ENCODE measurements at regions not wholly inside any gene's neighbourhood (a gene's known extent, or its start where the extent isn't known, plus 50 kb on each side); places are given as distances from the start of the nearest gene placed in this dataset.

DNA sequence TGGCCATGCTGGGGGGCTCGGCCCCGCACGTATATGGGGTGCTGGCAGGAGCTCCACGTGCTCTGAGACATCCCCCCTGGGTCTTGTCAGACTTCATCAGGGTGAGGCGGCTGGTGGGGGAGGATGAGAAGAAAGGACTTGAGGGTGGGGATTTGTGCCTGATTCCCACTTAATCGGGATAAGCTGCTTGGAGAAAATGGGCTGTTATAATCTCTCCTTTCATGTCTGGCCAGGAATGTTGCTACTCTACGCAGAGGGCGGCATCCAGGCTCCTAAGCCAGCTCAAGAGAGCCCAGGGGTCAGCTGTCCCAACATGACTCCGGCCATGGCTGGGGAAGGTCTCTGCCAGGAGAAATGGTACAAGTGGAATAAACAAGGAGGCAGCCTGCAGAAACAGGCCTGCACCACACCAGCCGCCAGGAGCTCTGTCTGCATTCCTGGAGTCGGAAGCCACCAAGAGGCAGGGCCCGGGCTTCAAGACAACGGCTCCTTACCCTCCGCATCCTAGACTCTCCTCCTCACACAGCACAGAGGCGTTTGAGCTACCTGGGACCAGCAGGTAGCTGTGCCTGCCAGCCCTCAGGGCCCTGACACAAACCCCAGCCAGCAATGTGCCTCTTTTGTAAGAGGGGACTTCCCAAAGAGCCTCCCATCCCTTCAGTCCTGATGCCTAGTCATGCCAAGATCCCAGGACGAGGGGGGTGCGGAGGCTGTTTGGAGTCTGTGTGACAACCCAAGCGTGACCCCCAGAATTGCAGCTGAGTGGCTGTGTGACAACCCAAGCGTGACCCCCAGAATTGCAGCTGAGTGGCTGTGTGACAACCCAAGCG lies 195.8 kb upstream of the DIO3 start:
- H3K9me3 ChIP-seq (ENCODE audit: control insufficient read depth in 1 of 2, insufficient read depth in 1 of 2, low read length in 2 of 2), result peaks cover 0 to 10% of the 10 kb centered on the region in 2 experiments
- no peak overlapping the region for H3K27ac ChIP-seq (ENCODE audit: low read depth in 1 of 2, low read length in 2 of 2)
- H3K36me3 ChIP-seq (ENCODE audit: insufficient read depth, low read length), result no peaks in the 10 kb centered on the region
- ATAC-seq (ENCODE audit: poor library complexity) (no peak), DNase-seq (no peak)
- ChIA-PET POLR2A (no interaction called here), CTCF (no interaction called here)
- Mint-ChIP-seq H3K36me3 (ENCODE audit: low read depth) (no peaks in the 10 kb centered on the region), H3K4me3 (no peak overlapping the region), H3K4me1 (ENCODE audit: low read depth) (no peaks in the 10 kb centered on the region), H3K27ac (no peak overlapping the region), H3K9me3 (no peaks in the 10 kb centered on the region), H3K27me3 (peaks cover 45% of the 10 kb centered on the region)
- H3K4me1 ChIP-seq (ENCODE audit: insufficient read depth, low read length), result no peaks in the 10 kb centered on the region
- peaks cover 5 to 8% of the 10 kb centered on the region in 2 experiments for H3K27me3 ChIP-seq (ENCODE audit: control insufficient read depth in 1 of 2, insufficient read depth in 2 of 2, low read length in 2 of 2)
- TF ChIP-seq, protein P1, sequence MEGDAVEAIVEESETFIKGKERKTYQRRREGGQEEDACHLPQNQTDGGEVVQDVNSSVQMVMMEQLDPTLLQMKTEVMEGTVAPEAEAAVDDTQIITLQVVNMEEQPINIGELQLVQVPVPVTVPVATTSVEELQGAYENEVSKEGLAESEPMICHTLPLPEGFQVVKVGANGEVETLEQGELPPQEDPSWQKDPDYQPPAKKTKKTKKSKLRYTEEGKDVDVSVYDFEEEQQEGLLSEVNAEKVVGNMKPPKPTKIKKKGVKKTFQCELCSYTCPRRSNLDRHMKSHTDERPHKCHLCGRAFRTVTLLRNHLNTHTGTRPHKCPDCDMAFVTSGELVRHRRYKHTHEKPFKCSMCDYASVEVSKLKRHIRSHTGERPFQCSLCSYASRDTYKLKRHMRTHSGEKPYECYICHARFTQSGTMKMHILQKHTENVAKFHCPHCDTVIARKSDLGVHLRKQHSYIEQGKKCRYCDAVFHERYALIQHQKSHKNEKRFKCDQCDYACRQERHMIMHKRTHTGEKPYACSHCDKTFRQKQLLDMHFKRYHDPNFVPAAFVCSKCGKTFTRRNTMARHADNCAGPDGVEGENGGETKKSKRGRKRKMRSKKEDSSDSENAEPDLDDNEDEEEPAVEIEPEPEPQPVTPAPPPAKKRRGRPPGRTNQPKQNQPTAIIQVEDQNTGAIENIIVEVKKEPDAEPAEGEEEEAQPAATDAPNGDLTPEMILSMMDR (IDR thresholded peaks at IDR 0.05), result no peak
- no peak overlapping the region for H3K4me3 ChIP-seq (ENCODE audit: low read length)
- intact Hi-C loops (cut with DNase I, micrococcal nuclease), result no loop called here

DNA sequence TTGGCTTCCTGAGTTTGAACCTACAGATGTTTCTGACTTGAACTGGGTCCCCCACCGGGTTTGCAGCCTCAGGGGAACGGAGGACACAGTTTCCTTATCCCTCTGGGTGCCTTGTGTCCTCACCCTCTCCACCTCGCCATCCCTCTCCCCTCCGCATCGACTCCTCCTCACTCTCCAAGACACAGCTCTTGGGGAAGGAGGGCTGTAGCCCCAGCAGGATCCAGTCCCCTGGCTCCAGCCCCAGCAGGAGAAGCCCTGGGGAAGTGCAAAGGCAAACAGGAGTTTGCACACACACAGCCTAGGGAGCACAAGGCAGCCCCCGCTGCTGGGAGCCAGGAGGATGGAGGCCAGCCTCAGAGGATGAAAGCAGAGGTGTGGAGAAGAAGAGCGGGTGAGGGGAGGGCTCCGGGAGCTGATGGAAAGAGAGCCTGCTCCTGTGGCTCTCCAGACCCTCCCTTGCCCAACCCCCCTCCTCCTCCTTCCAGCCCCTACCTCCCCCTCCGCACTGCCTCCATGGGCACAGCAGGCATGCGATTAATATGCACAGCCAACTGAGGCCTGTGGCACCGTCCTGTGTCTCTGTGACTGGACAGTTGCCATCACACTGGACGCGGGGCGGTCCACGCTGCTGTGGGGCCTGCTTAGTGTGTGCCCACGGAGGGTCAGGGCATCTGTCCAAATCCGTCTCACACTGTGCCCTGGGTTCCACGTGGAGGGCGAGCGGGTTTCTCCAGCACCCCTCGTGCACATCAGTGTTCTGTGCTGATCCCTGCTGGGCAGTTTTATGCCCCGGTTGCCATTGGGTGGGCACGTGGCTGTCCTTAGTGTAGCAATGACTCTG lies 193.7 kb upstream of the DIO3 start:
- H3K27me3 Mint-ChIP-seq, result peaks cover 45% of the 10 kb centered on the region
- H3K9me3 Mint-ChIP-seq, result no peaks in the 10 kb centered on the region
- no peaks in the 10 kb centered on the region for H3K36me3 ChIP-seq (ENCODE audit: insufficient read depth, low read length)
- intact Hi-C loops (cut with DNase I, micrococcal nuclease), result no loop called here
- CTCF ChIA-PET, result no interaction called here
- no peaks in the 10 kb centered on the region for H3K36me3 Mint-ChIP-seq (ENCODE audit: low read depth)
- DNase-seq, result no peak
- H3K4me3 Mint-ChIP-seq, result no peak overlapping the region
- H3K27ac ChIP-seq (ENCODE audit: low read depth in 1 of 2, low read length in 2 of 2), result no peak overlapping the region
- TF ChIP-seq, protein P1 (IDR thresholded peaks at IDR 0.05), result no peak
- no peaks in the 10 kb centered on the region for H3K4me1 ChIP-seq (ENCODE audit: insufficient read depth, low read length)
- H3K27ac Mint-ChIP-seq, result no peak overlapping the region
- no peak for ATAC-seq (ENCODE audit: poor library complexity)
- H3K4me1 Mint-ChIP-seq (ENCODE audit: low read depth), result no peaks in the 10 kb centered on the region
- POLR2A ChIA-PET, result no interaction called here
- H3K27me3 ChIP-seq (ENCODE audit: control insufficient read depth in 1 of 2, insufficient read depth in 2 of 2, low read length in 2 of 2), result peaks cover 5 to 6% of the 10 kb centered on the region in 2 experiments
- H3K9me3 ChIP-seq (ENCODE audit: control insufficient read depth in 1 of 2, insufficient read depth in 1 of 2, low read length in 2 of 2), result peaks cover 0 to 8% of the 10 kb centered on the region in 2 experiments
- no peak overlapping the region for H3K4me3 ChIP-seq (ENCODE audit: low read length)

DNA sequence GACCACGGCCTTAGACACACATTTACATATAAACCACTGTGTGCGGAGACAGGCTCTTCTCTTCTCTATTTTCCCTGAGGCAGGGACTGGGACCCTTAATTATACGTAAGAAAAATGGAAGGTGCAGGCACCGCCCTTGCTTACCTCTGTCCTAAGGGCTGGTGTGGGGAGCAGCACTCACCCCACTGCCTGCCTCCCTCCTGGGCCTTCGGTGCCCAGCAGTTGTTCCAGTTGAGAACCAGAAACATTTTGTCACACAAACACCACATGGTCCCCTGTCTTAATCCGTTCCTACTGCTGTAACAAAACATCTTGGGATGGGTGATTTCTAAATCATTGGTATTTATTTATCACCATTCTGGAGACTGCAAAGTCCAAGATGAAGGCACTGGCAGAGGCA lies 192.7 kb upstream of the DIO3 start:
- Histone ChIP-seq H3K4me3 (ENCODE audit: low read length) (no peak overlapping the region), H3K36me3 (ENCODE audit: insufficient read depth, low read length) (no peaks in the 10 kb centered on the region), H3K27ac (ENCODE audit: low read depth in 1 of 2, low read length in 2 of 2) (no peak overlapping the region), H3K27me3 (ENCODE audit: control insufficient read depth in 1 of 2, insufficient read depth in 2 of 2, low read length in 2 of 2) (peaks cover 5 to 6% of the 10 kb centered on the region in 2 experiments), H3K9me3 (ENCODE audit: control insufficient read depth in 1 of 2, insufficient read depth in 1 of 2, low read length in 2 of 2) (peaks cover 0 to 6% of the 10 kb centered on the region in 2 experiments), H3K4me1 (ENCODE audit: insufficient read depth, low read length) (no peaks in the 10 kb centered on the region)
- intact Hi-C loops (cut with DNase I, micrococcal nuclease), result no loop called here
- ChIA-PET CTCF (no interaction called here), POLR2A (no interaction called here)
- Mint-ChIP-seq H3K27ac (no peak overlapping the region), H3K27me3 (peaks cover 35% of the 10 kb centered on the region), H3K9me3 (no peaks in the 10 kb centered on the region), H3K4me1 (ENCODE audit: low read depth) (no peaks in the 10 kb centered on the region), H3K36me3 (ENCODE audit: low read depth) (no peaks in the 10 kb centered on the region), H3K4me3 (no peak overlapping the region)
- no peak for ATAC-seq (ENCODE audit: poor library complexity)
- TF ChIP-seq, protein P1 (IDR thresholded peaks at IDR 0.05), result no peak
- DNase-seq, result no peak

Measured in CD4-positive, alpha-beta T cell (primary cell).